Testis (tissue), 2 donors: ENCODE measurements at regions not wholly inside any gene's neighbourhood (a gene's known extent, or its start where the extent isn't known, plus 50 kb on each side); places are given as distances from the start of the nearest gene placed in this dataset.

Source experiments
- CTCF ChIP-seq, 3 experiments: fragments of 450-650 bp in 2 of 3; fragments of 200-600 bp in 1 of 3; sonication (generic) in 1 of 3; IDR thresholded peaks; one replicate each; pipeline ENCODE4 v1.5.1; 2016 to 2019; ENCODE audit warnings: antibody characterized with exemption in 3 of 3, mild to moderate bottlenecking in 2 of 3, moderate library complexity in 1 of 3
- POLR2A ChIP-seq: fragments of 450-650 bp; IDR thresholded peaks from one replicate; pipeline ENCODE4 v1.6.1; 2017; ENCODE audit warnings: antibody characterized with exemption, mild to moderate bottlenecking, moderate library complexity

GRCh38 chr3:150254309-150254708 lies 153.8 kb upstream of the TSC22D2 start:
- TF ChIP-seq CTCF (IDR thresholded peaks at IDR 0.05) = no peak
- no peak for TF ChIP-seq POLR2A
